GM19035 (cell line): ENCODE measurements at regions not wholly inside any gene's neighbourhood (a gene's known extent, or its start where the extent isn't known, plus 50 kb on each side); places are given as distances from the start of the nearest gene placed in this dataset.

Source experiments
- ATAC-seq: cut with Tn5 transposase; IDR thresholded peaks from one replicate; pipeline ENCODE4 v1.9.1; 2021; ENCODE audit not compliant: unreplicated experiment

- no peak for ATAC-seq
Observed at GRCh38 chr14:95387826-95388445, 68.2 kb upstream of the CLMN start.

- ATAC-seq: no peak
Observed at GRCh38 chr14:95386536-95387095, 66.9 kb upstream of the CLMN start.

GRCh38 chr14:95385701-95386100 lies 66.0 kb upstream of the CLMN start:
- ATAC-seq: no peak

- ATAC-seq: no peak
Observed at GRCh38 chr14:95382747-95383146, 63.0 kb upstream of the CLMN start.

GRCh38 chr14:95381726-95382125 lies 62.0 kb upstream of the CLMN start:
- ATAC-seq: no peak

GRCh38 chr14:95380350-95381042 lies 60.8 kb upstream of the CLMN start:
- no peak for ATAC-seq

GRCh38 chr14:95379634-95380033 lies 59.9 kb upstream of the CLMN start:
- ATAC-seq: no peak

- ATAC-seq: no peak
Observed at GRCh38 chr14:95375539-95376109, 55.9 kb upstream of the CLMN start.

- ATAC-seq: no peak
Observed at GRCh38 chr14:95374239-95374997, 54.7 kb upstream of the CLMN start.

GRCh38 chr14:95370076-95370475 lies 50.4 kb upstream of the CLMN start:
- no peak for ATAC-seq
